ENCODE measurements at regions not wholly inside any gene's neighbourhood (a gene's known extent, or its start where the extent isn't known, plus 50 kb on each side); places are given as distances from the start of the nearest gene placed in this dataset.
"Not testable (repeated sequence)": the region's sequence is repeated elsewhere in the genome, so short reads cannot be mapped to it uniquely, and the experiment has no call there.

GRCh38 chr1:106277786-106278185 lies 778.7 kb upstream of the PRMT6 start:
- no peaks in the 10 kb centered on the region for H3K4me1 Mint-ChIP-seq
- H3K9me3 Mint-ChIP-seq = peaks cover 7% of the 10 kb centered on the region
- H3K4me3 Mint-ChIP-seq = no peak overlapping the region
- no peaks in the 10 kb centered on the region for H3K27me3 Mint-ChIP-seq
- H3K36me3 Mint-ChIP-seq (ENCODE audit: low read depth) = no peaks in the 10 kb centered on the region
- H3K27ac Mint-ChIP-seq = no peak overlapping the region
- no peak for ATAC-seq (replicated peaks)

- Mint-ChIP-seq H3K4me3 (no peak overlapping the region), H3K9me3 (peaks cover 7% of the 10 kb centered on the region), H3K27ac (no peak overlapping the region), H3K4me1 (no peaks in the 10 kb centered on the region), H3K27me3 (no peaks in the 10 kb centered on the region), H3K36me3 (ENCODE audit: low read depth) (no peaks in the 10 kb centered on the region)
- ATAC-seq (replicated peaks) = no peak
Observed at GRCh38 chr1:106278716-106279115, 777.8 kb upstream of the PRMT6 start.

DNA sequence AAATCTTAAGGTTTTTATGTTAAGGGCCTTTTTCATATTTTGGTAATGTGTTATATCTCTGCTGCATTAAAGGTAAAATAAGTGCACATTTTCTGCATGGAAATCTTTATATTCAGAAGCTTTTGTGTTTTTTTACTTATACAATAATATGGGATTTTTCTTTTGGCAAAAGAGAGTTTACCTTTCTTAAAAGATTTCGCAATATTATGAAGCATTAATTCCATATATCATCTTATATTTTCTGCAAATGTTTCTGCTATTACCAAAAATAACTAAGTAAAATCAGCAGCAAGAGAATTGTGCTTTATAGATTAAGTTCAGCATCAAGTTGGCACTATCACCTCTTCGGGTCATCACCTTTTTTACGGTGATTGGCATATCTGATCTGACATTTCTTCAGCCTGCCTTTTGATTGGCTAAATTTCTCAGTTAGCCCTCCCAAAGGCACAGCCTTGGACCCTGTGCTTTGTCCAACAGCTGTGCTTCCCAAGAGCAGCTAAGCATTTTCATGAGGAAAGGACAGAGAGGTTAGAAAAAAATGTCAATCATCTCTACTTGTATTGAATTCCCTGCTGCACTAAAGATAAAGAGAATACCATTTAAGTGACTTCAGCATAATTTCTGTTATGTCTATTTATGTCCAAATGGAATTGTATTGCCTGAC lies 767.1 kb upstream of the PRMT6 start:
- ATAC-seq (replicated peaks) = no peak
- Mint-ChIP-seq H3K4me3 (no peak overlapping the region), H3K27me3 (no peaks in the 10 kb centered on the region), H3K4me1 (no peaks in the 10 kb centered on the region), H3K36me3 (ENCODE audit: low read depth) (no peaks in the 10 kb centered on the region), H3K9me3 (peaks cover 13% of the 10 kb centered on the region), H3K27ac (no peak overlapping the region)

GRCh38 chr1:106290805-106291501 lies 765.5 kb upstream of the PRMT6 start:
- Mint-ChIP-seq H3K27me3 (no peaks in the 10 kb centered on the region), H3K4me3 (no peak overlapping the region), H3K9me3 (peaks cover 13% of the 10 kb centered on the region), H3K36me3 (ENCODE audit: low read depth) (no peaks in the 10 kb centered on the region), H3K4me1 (no peaks in the 10 kb centered on the region), H3K27ac (no peak overlapping the region)
- no peak for ATAC-seq (replicated peaks)

GRCh38 chr1:106292130-106292529 lies 764.3 kb upstream of the PRMT6 start:
- H3K4me1 Mint-ChIP-seq = no peaks in the 10 kb centered on the region
- peaks cover 8% of the 10 kb centered on the region for H3K9me3 Mint-ChIP-seq
- no peaks in the 10 kb centered on the region for H3K36me3 Mint-ChIP-seq (ENCODE audit: low read depth)
- ATAC-seq (replicated peaks) = no peak
- no peaks in the 10 kb centered on the region for H3K27me3 Mint-ChIP-seq
- H3K27ac Mint-ChIP-seq = no peak overlapping the region
- no peak overlapping the region for H3K4me3 Mint-ChIP-seq

GRCh38 chr1:106296431-106296830 lies 760.0 kb upstream of the PRMT6 start:
- ATAC-seq (replicated peaks) = no peak
- Mint-ChIP-seq H3K9me3 (peaks cover 6% of the 10 kb centered on the region), H3K27me3 (no peaks in the 10 kb centered on the region), H3K27ac (no peak overlapping the region), H3K4me3 (no peak overlapping the region), H3K36me3 (ENCODE audit: low read depth) (no peaks in the 10 kb centered on the region), H3K4me1 (no peaks in the 10 kb centered on the region)

GRCh38 chr1:106304106-106304505 lies 752.4 kb upstream of the PRMT6 start:
- no peaks in the 10 kb centered on the region for H3K27me3 Mint-ChIP-seq
- ATAC-seq (replicated peaks) = no peak

GRCh38 chr1:106319612-106320011 lies 736.9 kb upstream of the PRMT6 start:
- H3K9me3 Mint-ChIP-seq = peaks cover 14% of the 10 kb centered on the region
- no peak overlapping the region for H3K4me3 Mint-ChIP-seq
- H3K4me1 Mint-ChIP-seq = no peaks in the 10 kb centered on the region
- H3K36me3 Mint-ChIP-seq (ENCODE audit: low read depth) = no peaks in the 10 kb centered on the region
- no peak overlapping the region for H3K27ac Mint-ChIP-seq
- no peaks in the 10 kb centered on the region for H3K27me3 Mint-ChIP-seq
- ATAC-seq (replicated peaks) = no peak

More at GRCh38 chr1:106304106-106304505, 752.4 kb upstream of the PRMT6 start:
- Mint-ChIP-seq H3K27ac (no peak overlapping the region), H3K36me3 (ENCODE audit: low read depth) (no peaks in the 10 kb centered on the region), H3K9me3 (peaks cover 12% of the 10 kb centered on the region), H3K4me1 (no peaks in the 10 kb centered on the region), H3K4me3 (no peak overlapping the region)

DNA sequence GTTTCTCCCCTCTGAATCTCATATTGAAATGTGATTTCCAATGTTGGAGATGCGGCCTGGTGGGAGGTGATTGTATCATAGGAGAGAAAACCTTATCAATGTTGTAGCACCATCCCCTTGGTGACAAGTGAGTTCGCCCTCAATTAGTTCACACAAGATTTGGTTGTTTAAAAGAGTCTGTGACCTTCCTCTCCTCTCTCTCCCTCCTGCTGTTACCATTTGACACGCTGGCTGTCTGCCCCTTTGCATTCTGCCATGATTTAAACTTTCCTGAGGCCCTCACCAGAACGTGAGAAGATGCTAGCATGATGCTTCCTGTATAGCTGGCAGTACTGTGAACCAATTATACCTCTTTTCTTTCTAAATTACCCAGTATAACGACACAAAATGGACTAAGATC lies 730.9 kb upstream of the PRMT6 start:
- no peak overlapping the region for H3K27ac Mint-ChIP-seq
- no peaks in the 10 kb centered on the region for H3K4me1 Mint-ChIP-seq
- H3K9me3 Mint-ChIP-seq = peaks cover 7% of the 10 kb centered on the region
- no peak overlapping the region for H3K4me3 Mint-ChIP-seq
- no peaks in the 10 kb centered on the region for H3K36me3 Mint-ChIP-seq (ENCODE audit: low read depth)
- no peak for ATAC-seq (replicated peaks)
- H3K27me3 Mint-ChIP-seq = no peaks in the 10 kb centered on the region

- H3K9me3 Mint-ChIP-seq = peaks cover 9% of the 10 kb centered on the region
- ATAC-seq (replicated peaks) = no peak
- H3K4me3 Mint-ChIP-seq = no peak overlapping the region
- H3K27ac Mint-ChIP-seq = no peak overlapping the region
- no peaks in the 10 kb centered on the region for H3K4me1 Mint-ChIP-seq
- H3K36me3 Mint-ChIP-seq (ENCODE audit: low read depth) = no peaks in the 10 kb centered on the region
- H3K27me3 Mint-ChIP-seq = no peaks in the 10 kb centered on the region
Observed at GRCh38 chr1:106344494-106344893, 712.0 kb upstream of the PRMT6 start.

DNA sequence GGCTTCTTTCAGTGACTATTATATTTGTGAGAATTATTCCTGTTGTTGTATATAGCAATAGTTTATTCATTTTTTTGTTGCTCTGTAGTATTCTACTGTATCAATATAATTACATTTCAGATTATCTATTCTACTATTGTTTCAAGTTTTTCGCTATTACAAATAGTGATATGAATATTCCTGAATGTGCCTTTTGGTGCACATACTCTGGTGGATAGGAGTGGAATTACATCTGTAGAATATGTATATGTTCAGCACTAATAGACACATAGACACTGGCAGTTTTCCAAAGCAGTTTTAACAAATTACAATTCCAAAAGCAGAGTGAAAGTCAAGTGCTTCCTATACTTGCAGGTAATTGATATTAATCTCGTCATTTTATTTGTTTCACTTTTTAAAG lies 696.2 kb upstream of the PRMT6 start:
- H3K27me3 Mint-ChIP-seq = no peaks in the 10 kb centered on the region
- ATAC-seq (replicated peaks) = no peak
- no peaks in the 10 kb centered on the region for H3K4me1 Mint-ChIP-seq
- peaks cover 27% of the 10 kb centered on the region for H3K9me3 Mint-ChIP-seq
- H3K4me3 Mint-ChIP-seq = no peak overlapping the region
- no peak overlapping the region for H3K27ac Mint-ChIP-seq
- H3K36me3 Mint-ChIP-seq (ENCODE audit: low read depth) = no peaks in the 10 kb centered on the region

GRCh38 chr1:106366627-106367319 lies 689.7 kb upstream of the PRMT6 start:
- Mint-ChIP-seq H3K9me3 (peaks cover 11% of the 10 kb centered on the region), H3K36me3 (ENCODE audit: low read depth) (no peaks in the 10 kb centered on the region), H3K4me1 (no peaks in the 10 kb centered on the region), H3K27me3 (no peaks in the 10 kb centered on the region), H3K27ac (no peak overlapping the region), H3K4me3 (no peak overlapping the region)
- ATAC-seq (replicated peaks) = no peak

- no peak overlapping the region for H3K4me3 Mint-ChIP-seq
- H3K27ac Mint-ChIP-seq = no peak overlapping the region
- no peak for ATAC-seq (replicated peaks)
- no peaks in the 10 kb centered on the region for H3K36me3 Mint-ChIP-seq (ENCODE audit: low read depth)
- H3K4me1 Mint-ChIP-seq = no peaks in the 10 kb centered on the region
- H3K9me3 Mint-ChIP-seq = peaks cover 15% of the 10 kb centered on the region
- no peaks in the 10 kb centered on the region for H3K27me3 Mint-ChIP-seq
Observed at GRCh38 chr1:106378261-106378660, 678.2 kb upstream of the PRMT6 start.

DNA sequence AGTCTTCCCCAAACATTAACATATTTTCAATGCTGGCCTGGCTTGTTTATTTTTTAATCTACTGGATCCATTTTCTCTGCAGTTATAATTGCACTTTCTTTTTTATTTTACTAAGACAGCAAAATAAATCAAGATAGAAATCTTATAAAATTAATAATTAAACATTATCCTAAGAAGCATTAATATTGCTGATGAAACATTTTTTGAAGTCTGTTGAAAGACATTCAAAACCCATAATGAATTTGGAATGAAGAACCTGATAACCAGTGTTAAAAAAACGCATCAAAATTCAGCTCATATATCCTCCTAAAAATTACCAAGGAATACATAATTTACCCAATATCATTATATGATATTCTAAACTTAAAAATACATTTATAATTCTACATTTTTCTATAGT lies 675.7 kb upstream of the PRMT6 start:
- no peak overlapping the region for H3K4me3 Mint-ChIP-seq
- H3K27ac Mint-ChIP-seq = no peak overlapping the region
- no peaks in the 10 kb centered on the region for H3K4me1 Mint-ChIP-seq
- no peaks in the 10 kb centered on the region for H3K36me3 Mint-ChIP-seq (ENCODE audit: low read depth)
- ATAC-seq (replicated peaks) = no peak
- H3K9me3 Mint-ChIP-seq = peaks cover 10% of the 10 kb centered on the region
- H3K27me3 Mint-ChIP-seq = no peaks in the 10 kb centered on the region

DNA sequence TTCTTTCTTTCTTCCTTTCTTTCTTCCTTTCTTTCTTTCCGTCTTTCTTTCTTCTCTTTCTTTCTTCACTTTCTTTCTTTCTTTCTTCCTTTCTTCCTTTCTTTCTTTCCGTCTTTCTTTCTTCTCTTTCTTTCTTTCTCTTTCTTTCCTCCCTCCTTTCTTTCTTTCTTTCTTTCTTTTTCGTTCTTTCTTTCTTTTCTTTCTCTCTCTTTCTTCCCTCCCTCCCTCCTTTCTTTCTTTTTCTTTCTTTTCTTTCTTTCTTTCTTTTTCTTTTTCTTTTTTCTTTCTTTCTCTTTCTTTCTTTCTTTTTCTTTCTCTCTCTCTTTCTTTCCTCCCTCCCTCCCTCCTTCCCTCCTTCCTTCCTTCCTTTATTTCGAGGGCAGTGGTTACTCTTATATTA lies 667.3 kb upstream of the PRMT6 start:
- ATAC-seq (replicated peaks); H3K36me3 Mint-ChIP-seq (ENCODE audit: low read depth); H3K27ac Mint-ChIP-seq; H3K4me1 Mint-ChIP-seq; H3K27me3 Mint-ChIP-seq; H3K4me3 Mint-ChIP-seq: not testable (repeated sequence)
- peaks cover 15% of the 10 kb centered on the region for H3K9me3 Mint-ChIP-seq

Data from activated T-helper 17 cell treated with anti-CD3 and anti-CD28 coated beads, Interleukin-2, amount 50 U/mL, for 72 hours (primary cell).